Uterus (tissue), 3 donors: ENCODE measurements at regions not wholly inside any gene's neighbourhood (a gene's known extent, or its start where the extent isn't known, plus 50 kb on each side); places are given as distances from the start of the nearest gene placed in this dataset.
"Not testable (repeated sequence)": the region's sequence is repeated elsewhere in the genome, so short reads cannot be mapped to it uniquely, and the experiment has no call there.

Source experiments
- DNase-seq, 2 donors: peaks; one replicate each; pipeline ENCODE4 v3.0.0-alpha.2; 2019 to 2020
- H3K27ac ChIP-seq, 2 donors: fragments of 200-600 bp; sonication (generic); 1 replicate in 1 of 2; 2 replicates in 1 of 2; pipeline ENCODE4 v1.5.1; 2016 to 2018
- H3K27me3 ChIP-seq, 2 donors: fragments of 200-600 bp; sonication (generic); one replicate each; pipeline ENCODE4 v1.5.1; 2018 to 2019; ENCODE audit warnings: control low read depth in 1 of 2
- H3K36me3 ChIP-seq, 2 donors: fragments of 200-600 bp; sonication (generic); one replicate each; pipeline ENCODE4 v1.5.1; 2019; ENCODE audit warnings: control low read depth in 1 of 2
- H3K4me1 ChIP-seq, 2 donors: fragments of 200-600 bp; sonication (generic); one replicate each; pipeline ENCODE4 v1.5.1; 2018 to 2019; ENCODE audit warnings: control low read depth in 1 of 2
- H3K4me3 ChIP-seq, 2 donors: fragments of 200-600 bp; sonication (generic); 1 replicate in 1 of 2; 2 replicates in 1 of 2; pipeline ENCODE4 v1.5.1; 2018 to 2019; ENCODE audit warnings: mild to moderate bottlenecking in 1 of 2
- H3K9me3 ChIP-seq, 2 donors: fragments of 200-600 bp; sonication (generic); one replicate each; pipeline ENCODE4 v1.5.1; 2019; ENCODE audit warnings: control low read depth in 1 of 2
- CTCF ChIP-seq, 4 experiments: fragments of 200-600 bp in 2 of 4; fragments of 450-650 bp in 2 of 4; sonication (generic) in 2 of 4; IDR thresholded peaks; one replicate each; pipeline ENCODE4 v1.5.1; 2016 to 2019; ENCODE audit warnings: antibody characterized with exemption in 4 of 4, mild to moderate bottlenecking in 2 of 4, moderate library complexity in 1 of 4
- POLR2A ChIP-seq, 2 donors: fragments of 450-650 bp; IDR thresholded peaks; one replicate each; pipeline ENCODE4 v1.6.1; 2016; ENCODE audit warnings: antibody characterized with exemption in 2 of 2, mild to moderate bottlenecking in 1 of 2, moderate library complexity in 1 of 2
- intact Hi-C: fragments of 100-400 bp; cut with DNase I; formaldehyde crosslinking; loops from one replicate; pipeline ENCODE4 v1.15.1; 2023; ENCODE audit warnings: low total_unique reads
- donor health status: DM: yes; HTN: yes; CAD: no.

- intact Hi-C loops: no loop called here
- no peak for TF ChIP-seq CTCF (IDR thresholded peaks at IDR 0.05)
- no peak for TF ChIP-seq POLR2A (IDR thresholded peaks at IDR 0.05)
- Histone ChIP-seq H3K27ac (no peak overlapping the region), H3K27me3 (peaks cover 0 to 5% of the 10 kb centered on the region in 2 donors), H3K36me3 (no peaks in the 10 kb centered on the region), H3K4me1 (no peaks in the 10 kb centered on the region), H3K9me3 (no peaks in the 10 kb centered on the region), H3K4me3 (no peak overlapping the region)
- DNase-seq: no peak
Observed at GRCh38 chrX:131874300-131874699, 148.8 kb upstream of the STK26 start.

GRCh38 chrX:131875827-131876226 is 147.3 kb upstream of the STK26 start:
- H3K4me3 ChIP-seq, H3K27me3 ChIP-seq, H3K36me3 ChIP-seq, H3K4me1 ChIP-seq, intact Hi-C loops, H3K9me3 ChIP-seq, H3K27ac ChIP-seq, DNase-seq: not testable (repeated sequence)

GRCh38 chrX:131881194-131881593 is 141.9 kb upstream of the STK26 start:
- no peak for TF ChIP-seq CTCF (IDR thresholded peaks at IDR 0.05)
- TF ChIP-seq POLR2A (IDR thresholded peaks at IDR 0.05): no peak
- H3K27me3 ChIP-seq: peaks cover 0 to 6% of the 10 kb centered on the region in 2 donors
- H3K9me3 ChIP-seq: no peaks in the 10 kb centered on the region
- no peak overlapping the region for H3K27ac ChIP-seq
- no peak for DNase-seq
- no peaks in the 10 kb centered on the region for H3K4me1 ChIP-seq
- intact Hi-C loops: no loop called here
- H3K4me3 ChIP-seq: no peak overlapping the region
- no peaks in the 10 kb centered on the region for H3K36me3 ChIP-seq

GRCh38 chrX:131885042-131885441 is 138.1 kb upstream of the STK26 start:
- H3K27ac ChIP-seq, H3K36me3 ChIP-seq, H3K4me1 ChIP-seq, DNase-seq, H3K9me3 ChIP-seq, intact Hi-C loops, H3K4me3 ChIP-seq: not testable (repeated sequence)
- H3K27me3 ChIP-seq: peaks cover 0 to 10% of the 10 kb centered on the region in 2 donors

GRCh38 chrX:131893857-131894256 is 129.2 kb upstream of the STK26 start:
- H3K4me3 ChIP-seq, H3K4me1 ChIP-seq, H3K9me3 ChIP-seq, H3K27ac ChIP-seq, intact Hi-C loops, DNase-seq, H3K36me3 ChIP-seq: not testable (repeated sequence)
- peaks cover 0 to 11% of the 10 kb centered on the region in 2 donors for H3K27me3 ChIP-seq

- intact Hi-C loops: no loop called here
- TF ChIP-seq CTCF (IDR thresholded peaks at IDR 0.05): no peak
- TF ChIP-seq POLR2A (IDR thresholded peaks at IDR 0.05): no peak
- no peak overlapping the region for H3K27ac ChIP-seq
- no peaks in the 10 kb centered on the region for H3K4me1 ChIP-seq
- H3K36me3 ChIP-seq: no peaks in the 10 kb centered on the region
- H3K4me3 ChIP-seq: no peak overlapping the region
- H3K27me3 ChIP-seq: peaks cover 0 to 11% of the 10 kb centered on the region in 2 donors
- no peaks in the 10 kb centered on the region for H3K9me3 ChIP-seq
- DNase-seq: no peak
Observed at GRCh38 chrX:131894995-131895394, 128.1 kb upstream of the STK26 start.

GRCh38 chrX:131895807-131896206 is 127.3 kb upstream of the STK26 start:
- no peak for DNase-seq
- Histone ChIP-seq H3K4me1 (no peaks in the 10 kb centered on the region), H3K27ac (no peak overlapping the region), H3K9me3 (no peaks in the 10 kb centered on the region), H3K4me3 (no peak overlapping the region), H3K36me3 (no peaks in the 10 kb centered on the region), H3K27me3 (peaks cover 0 to 11% of the 10 kb centered on the region in 2 donors)
- TF ChIP-seq POLR2A (IDR thresholded peaks at IDR 0.05) (no peak), CTCF (IDR thresholded peaks at IDR 0.05) (no peak)
- intact Hi-C loops: no loop called here
